ENCODE measurements at regions not wholly inside any gene's neighbourhood (a gene's known extent, or its start where the extent isn't known, plus 50 kb on each side); places are given as distances from the start of the nearest gene placed in this dataset.
"Not testable (repeated sequence)": the region's sequence is repeated elsewhere in the genome, so short reads cannot be mapped to it uniquely, and the experiment has no call there.

DNA sequence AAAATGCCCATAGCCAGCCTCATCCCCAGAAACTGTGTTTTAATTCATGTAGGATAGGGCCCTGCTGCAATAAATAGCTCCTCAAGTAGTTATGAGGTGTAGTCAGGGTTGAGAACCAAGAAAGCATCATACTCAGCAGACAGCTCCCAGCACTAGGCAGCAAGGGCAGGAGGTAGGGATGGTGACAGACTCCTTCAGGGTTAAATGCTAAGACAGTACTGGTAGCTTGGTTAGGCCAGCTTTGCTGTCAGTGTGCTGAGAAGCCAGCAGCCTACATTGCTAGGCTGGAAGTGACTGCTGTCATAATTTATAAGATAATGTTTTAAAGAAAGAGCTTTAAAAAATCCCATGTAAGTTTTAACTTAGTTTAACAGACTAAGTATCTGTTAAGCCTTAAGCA lies 113.9 kb upstream of the IMMP2L start:
- DNase-seq (ENCODE audit: low read depth, low spot score), result no peak
- no peak overlapping the region for H3K27ac ChIP-seq

DNA sequence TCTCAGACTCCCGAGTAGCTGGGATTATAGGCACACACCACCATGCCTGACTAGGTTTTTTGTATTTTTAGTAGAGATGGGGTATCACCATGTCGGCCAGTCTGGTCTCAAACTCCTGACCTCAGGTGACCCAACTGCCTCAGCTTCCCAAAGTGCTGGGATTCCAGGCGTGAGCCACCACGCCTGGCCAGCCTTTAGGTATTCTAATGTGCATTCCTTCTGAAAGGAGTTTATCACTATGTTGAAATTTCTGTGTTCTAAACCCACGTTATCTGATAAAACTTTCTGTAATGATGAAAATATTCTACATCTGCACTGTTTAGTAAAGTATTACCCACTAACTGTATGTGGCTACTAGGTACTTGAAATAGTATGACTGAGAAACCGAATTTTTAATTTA lies 110.6 kb upstream of the IMMP2L start:
- DNase-seq (ENCODE audit: low read depth, low spot score), result no peak
- H3K27ac ChIP-seq, result no peak overlapping the region

DNA sequence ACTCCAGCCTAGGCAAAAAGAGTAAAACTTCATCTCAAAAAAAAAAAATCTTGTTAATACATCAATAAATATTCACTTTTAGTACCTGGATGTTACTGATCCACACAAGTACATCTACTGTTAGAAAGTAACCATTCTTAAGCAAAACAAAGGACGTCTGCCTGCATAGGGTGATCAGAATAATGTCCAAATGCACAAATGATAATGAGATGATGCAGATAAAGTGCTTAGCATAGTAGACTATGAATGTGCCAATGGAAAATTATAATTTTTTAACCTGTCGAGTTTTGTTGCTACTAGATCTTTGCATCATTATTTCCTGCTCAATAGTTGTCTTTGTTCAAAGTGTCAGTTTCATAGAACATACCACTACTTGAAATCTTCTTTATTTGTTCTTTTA lies 109.6 kb upstream of the IMMP2L start:
- H3K27ac ChIP-seq, result no peak overlapping the region

DNA sequence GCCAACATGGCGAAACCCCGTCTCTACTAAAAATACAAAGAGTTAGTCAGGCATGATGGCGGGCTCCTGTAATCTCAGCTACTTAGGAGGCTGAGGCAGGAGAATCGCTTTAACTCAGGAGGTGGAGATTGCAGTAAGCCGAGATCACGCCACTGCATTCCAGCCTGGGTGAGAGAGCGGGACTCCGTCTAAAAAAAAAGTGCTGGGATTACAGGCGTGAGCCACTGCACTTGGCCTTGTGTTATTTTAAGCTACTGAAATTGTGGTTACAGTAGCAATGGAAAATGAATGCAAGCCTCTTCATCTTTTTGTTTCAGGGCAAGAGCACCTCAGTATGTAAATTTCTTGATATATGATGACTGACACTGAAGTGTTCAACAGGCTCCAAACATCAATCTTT lies 106.4 kb upstream of the IMMP2L start:
- DNase-seq (ENCODE audit: low read depth, low spot score), result no peak
- H3K27ac ChIP-seq, result no peak overlapping the region

More for the DNA sequence above, 109.6 kb upstream of the IMMP2L start:
- no peak for DNase-seq (ENCODE audit: low read depth, low spot score)

DNA sequence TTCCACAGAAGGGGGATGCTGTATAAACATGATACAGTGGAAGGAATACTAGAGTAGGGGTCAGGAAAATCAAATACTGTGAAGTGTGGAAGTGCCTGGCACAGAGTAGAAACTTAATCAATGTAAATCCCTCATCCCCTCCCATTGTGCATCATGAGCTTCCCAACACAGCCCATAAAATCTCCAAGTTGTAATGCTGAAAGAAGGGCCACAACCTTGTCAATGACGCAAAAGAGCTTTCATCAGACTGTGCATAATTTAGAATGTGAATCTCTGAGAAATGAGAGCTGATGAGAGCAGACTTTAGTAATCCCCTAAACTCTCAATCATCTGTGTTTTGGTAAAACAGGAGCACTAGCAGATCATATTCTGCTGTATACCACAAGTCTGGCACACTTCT lies 105.2 kb upstream of the IMMP2L start:
- no peak for DNase-seq (ENCODE audit: low read depth, low spot score)
- no peak overlapping the region for H3K27ac ChIP-seq

DNA sequence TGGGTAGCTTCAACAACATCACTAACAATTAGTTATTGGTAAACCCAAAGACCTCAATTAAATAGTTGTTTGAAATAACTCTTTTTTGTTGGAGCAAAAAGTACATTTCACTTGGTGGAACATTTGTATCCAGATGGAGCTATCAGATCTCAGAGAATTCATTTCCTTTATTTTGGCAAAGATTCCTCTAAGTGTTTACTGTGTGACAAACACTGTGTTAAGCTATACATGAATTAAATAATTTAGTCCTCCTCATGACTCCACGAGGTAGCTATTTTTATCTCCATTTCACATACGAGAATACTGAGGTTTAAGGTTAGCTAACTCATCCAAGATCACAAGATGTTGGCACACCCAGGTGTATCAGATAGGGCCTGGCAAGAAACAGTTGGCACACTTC lies 104.0 kb upstream of the IMMP2L start:
- DNase-seq (ENCODE audit: low read depth, low spot score), result no peak
- H3K27ac ChIP-seq, result no peak overlapping the region

DNA sequence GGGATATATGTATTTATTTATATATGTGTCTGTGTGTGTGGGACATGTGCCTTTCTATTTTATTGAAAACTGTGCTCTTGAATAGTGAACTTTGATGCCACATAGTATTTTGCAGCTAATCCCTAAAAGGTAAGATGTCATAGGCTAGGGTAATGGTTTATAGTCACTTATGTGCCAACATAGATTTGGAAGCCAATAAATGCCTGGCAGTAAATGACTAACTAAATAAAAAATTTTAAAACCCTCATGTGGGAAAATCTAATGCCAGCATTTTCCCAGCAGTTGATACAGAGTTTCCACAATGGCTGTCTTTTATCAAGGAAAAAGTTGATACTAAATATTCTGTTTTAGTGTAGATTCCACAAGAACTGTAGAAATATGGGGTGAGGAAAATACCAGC lies 101.5 kb upstream of the IMMP2L start:
- DNase-seq (ENCODE audit: low read depth, low spot score), result no peak
- no peak overlapping the region for H3K27ac ChIP-seq

DNA sequence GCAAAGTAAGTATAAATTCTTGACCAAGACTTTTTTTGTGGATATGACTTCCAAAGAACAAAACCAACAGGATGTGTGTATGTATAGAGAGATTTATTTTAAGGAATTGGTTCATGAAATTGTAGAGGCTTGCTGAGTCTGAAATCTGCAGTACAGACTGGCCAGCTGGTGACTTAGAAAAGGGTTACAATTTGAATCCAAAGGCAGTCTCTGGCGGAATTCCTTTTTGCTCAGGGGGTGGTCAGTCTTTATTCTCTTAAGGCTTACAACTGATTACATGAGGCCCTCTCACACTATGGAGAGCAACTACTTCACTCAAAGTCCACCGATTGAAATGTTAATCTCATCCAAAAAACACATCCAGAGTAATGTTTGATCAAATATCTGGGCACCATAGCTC lies 100.1 kb upstream of the IMMP2L start:
- no peak for DNase-seq (ENCODE audit: low read depth, low spot score)
- no peak overlapping the region for H3K27ac ChIP-seq

DNA sequence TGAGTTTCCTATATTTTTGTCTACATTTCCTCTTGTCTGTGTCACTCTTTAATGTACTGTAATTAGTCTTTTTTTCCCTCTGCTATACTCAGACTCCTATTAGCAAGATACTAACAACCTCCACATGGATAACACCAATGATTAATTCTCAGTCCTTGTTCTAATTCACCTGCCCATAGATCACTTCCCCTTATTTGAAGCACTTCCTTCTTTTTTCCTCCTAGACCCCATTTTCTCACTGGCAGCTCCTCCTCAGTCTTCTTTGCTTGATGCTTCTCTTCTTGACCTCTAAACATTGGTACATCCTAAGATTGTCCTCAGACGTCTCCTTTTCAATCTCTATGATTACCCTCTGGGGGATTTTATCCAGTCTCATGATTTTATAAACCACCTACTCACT lies 98.2 kb upstream of the IMMP2L start:
- no peak for DNase-seq (ENCODE audit: low read depth, low spot score)
- no peak overlapping the region for H3K27ac ChIP-seq

- no peak for DNase-seq (ENCODE audit: low read depth, low spot score)
- H3K27ac ChIP-seq, result no peak overlapping the region
These were observed 96.3 kb upstream of the IMMP2L start for GRCh38 chr7:111658546-111658945.

GRCh38 chr7:111657018-111657417 lies 94.7 kb upstream of the IMMP2L start:
- H3K27ac ChIP-seq, result no peak overlapping the region
- DNase-seq (ENCODE audit: low read depth, low spot score), result no peak

DNA sequence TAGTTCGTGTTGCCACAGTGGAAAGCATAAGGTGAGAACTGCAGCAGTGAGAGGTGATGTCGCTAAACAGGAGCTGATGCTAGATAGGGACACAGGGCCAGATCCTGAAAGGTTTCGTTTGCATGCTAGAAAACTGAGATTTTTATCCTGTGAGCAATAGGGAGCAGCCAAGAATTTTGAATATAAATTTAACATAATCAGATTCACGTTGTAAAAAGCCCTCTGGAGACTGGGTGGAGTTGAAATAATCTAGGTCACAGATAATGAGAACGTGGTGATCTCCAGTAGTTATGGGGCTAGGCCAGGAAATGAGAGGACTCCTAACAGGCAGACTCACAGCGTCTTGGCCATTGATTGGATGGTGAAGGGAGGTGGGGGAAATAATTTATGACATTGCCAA lies 92.1 kb upstream of the IMMP2L start:
- no peak overlapping the region for H3K27ac ChIP-seq
- no peak for DNase-seq (ENCODE audit: low read depth, low spot score)

DNA sequence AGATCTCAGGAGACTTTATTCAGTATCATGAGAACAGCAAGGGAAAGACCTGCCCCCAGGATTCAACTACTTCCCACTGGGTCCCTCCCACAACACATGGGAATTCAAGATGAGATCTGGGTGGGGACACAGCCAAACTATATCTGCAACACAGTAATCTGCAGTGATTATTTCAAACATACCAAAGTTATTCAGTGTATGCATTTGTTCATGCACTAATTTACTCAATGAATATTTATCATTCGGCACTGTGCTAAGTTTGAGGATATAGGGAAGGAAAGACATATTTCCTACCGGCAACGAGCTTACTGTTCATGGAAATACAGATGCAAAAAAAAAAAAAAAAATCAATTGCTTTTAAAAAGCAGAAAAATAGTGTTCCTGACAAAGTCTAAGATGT lies 91.6 kb upstream of the IMMP2L start:
- no peak for DNase-seq (ENCODE audit: low read depth, low spot score)
- H3K27ac ChIP-seq, result no peak overlapping the region

DNA sequence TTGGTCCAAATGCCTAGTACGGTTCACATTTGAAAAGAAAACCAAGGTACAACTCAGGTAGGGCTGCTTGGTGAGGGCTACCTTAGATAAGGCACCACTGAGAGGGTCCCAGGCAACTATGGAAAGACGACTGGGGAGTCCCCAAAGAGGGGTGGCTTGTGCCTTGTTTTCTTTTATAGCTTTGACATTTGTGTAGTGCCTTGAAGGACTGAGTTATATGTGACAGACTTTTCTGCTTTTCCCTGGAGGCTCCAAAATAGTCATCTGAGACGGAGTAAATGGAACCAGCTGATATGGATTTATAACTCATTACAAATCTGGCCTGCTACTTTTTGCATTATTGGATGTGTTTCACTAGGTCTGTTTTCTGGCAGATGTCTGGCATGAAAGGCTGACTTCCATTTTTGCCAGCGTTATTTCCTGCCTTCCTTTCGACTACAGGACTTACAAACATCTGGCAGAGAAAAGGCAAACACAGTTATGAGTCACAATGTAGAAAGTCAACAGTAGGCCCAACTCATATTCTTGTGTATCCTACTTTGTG lies 88.2 kb upstream of the IMMP2L start:
- peak; percentile 40 for DNase-seq (ENCODE audit: low read depth, low spot score)
- H3K27ac ChIP-seq, result no peak overlapping the region

DNA sequence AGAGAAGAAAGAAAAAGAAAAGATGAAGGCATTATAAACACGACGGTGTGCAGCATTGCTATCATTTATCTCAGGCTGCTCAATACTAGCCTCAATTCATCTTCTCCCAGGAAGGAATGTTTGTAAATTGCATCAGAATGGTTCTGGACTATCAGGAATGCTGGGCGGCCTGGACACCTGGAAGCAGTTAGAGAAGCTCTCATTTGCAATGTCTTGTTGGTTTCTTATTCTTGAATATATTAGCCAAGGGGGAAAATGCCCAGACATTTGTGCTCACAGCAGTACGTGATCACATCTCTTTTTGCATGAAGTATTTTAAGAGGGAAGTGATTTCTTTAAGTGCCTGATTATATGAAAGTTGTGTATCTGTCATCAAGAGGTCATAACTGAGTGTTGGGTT lies 85.6 kb upstream of the IMMP2L start:
- H3K27ac ChIP-seq, result no peak overlapping the region
- DNase-seq (ENCODE audit: low read depth, low spot score), result no peak

GRCh38 chr7:111644595-111644994 lies 82.3 kb upstream of the IMMP2L start:
- H3K27ac ChIP-seq; DNase-seq (ENCODE audit: low read depth, low spot score): not testable (repeated sequence)

GRCh38 chr7:111642373-111642772 lies 80.1 kb upstream of the IMMP2L start:
- no peak overlapping the region for H3K27ac ChIP-seq
- no peak for DNase-seq (ENCODE audit: low read depth, low spot score)

- no peak for DNase-seq (ENCODE audit: low read depth, low spot score)
- no peak overlapping the region for H3K27ac ChIP-seq
These were observed 78.1 kb upstream of the IMMP2L start for GRCh38 chr7:111640416-111640815.

DNA sequence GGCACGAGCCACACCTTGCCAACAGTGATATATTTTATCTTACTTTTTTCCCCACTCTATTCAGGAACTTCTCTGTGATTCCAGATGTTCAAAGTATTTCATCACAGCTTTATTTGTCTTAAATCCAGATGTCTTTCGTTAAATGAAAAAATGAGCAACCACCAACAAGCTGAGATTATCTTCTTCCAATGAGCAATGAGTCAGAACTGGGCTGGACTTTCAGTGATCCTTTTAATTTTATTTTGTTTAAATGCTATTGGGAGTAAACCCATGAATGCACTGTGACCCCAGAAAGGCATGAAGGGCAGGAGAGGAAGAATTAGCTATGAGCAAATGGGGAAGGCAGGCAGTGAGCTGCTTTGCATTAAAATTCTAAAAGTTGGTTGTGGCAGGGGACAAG lies 77.6 kb upstream of the IMMP2L start:
- DNase-seq (ENCODE audit: low read depth, low spot score), result no peak

DNA sequence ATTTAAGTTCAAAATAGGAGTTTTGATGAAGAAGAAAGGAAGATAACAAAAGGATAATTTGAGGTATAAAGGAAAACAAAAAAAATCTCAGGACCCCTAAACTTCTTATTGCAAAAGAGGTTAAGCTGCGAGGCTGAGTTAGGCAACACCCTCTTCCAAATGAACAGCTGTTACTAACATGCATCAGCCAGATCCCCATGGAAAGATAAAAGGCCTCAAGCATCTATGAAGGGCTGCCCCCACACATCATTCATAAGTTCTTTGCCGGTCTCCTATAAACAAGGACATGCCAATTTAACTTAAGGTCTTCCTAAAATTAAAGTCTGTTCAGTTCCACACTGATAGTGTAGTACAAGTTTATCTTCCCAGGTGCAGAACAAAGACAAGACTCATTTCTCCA lies 75.8 kb upstream of the IMMP2L start:
- DNase-seq (ENCODE audit: low read depth, low spot score), result no peak
- H3K27ac ChIP-seq, result no peak overlapping the region

More for the DNA sequence above, 77.6 kb upstream of the IMMP2L start:
- no peak overlapping the region for H3K27ac ChIP-seq

GRCh38 chr7:111633878-111634277 lies 71.6 kb upstream of the IMMP2L start:
- no peak overlapping the region for H3K27ac ChIP-seq
- DNase-seq (ENCODE audit: low read depth, low spot score), result no peak

DNA sequence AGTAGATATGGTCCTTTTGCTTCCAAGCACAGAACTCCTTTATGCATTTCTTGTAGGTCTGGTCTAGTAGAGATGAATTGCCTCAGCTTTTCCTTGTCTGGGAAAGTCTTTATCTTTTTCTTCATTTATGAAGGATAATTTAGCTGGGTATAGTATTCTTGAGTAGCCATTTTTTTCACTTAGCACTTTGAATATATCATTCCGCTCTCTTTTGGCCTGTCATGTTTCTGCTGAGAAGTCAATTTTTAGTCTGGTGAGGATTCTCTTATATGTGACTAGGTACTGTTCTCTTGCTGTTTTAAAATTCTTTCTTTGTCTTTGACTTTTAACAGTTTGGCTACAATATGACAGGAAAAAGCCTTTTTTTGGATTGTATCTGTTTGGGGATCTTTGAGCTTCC lies 68.6 kb upstream of the IMMP2L start:
- no peak overlapping the region for H3K27ac ChIP-seq
- no peak for DNase-seq (ENCODE audit: low read depth, low spot score)

DNA sequence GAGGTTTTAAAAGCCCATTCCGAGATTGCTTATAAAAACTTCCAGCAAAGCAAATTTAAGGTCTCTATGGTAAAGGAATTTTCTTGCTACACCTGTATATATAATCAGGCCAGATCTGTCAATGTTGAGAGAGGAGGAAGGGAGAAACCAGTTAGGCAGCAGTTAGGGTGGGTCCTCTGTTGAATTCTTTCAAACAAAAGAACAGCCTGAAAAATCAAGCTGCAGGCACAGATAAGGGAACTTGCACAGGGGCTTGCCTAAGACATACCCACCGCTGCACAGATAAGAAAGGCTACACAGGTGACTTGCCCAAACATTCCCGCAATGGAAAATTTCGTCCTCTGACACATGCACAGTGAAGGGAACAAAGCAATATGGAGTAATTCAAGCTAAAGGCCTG lies 59.8 kb upstream of the IMMP2L start:
- no peak overlapping the region for H3K27ac ChIP-seq
- no peak for DNase-seq (ENCODE audit: low read depth, low spot score)
